OCI-LY1 (cell line): ENCODE measurements at regions not wholly inside any gene's neighbourhood (a gene's known extent, or its start where the extent isn't known, plus 50 kb on each side); places are given as distances from the start of the nearest gene placed in this dataset.

Experiments used
- H2AFZ ChIP-seq: fragments of 200-600 bp; sonication (generic), shearing (Covaris generic); 2 replicates; pipeline ENCODE4 v1.6.0; 2014; ENCODE audit warnings: antibody characterized with exemption, mild to moderate bottlenecking, low read length
- H3F3A ChIP-seq: fragments of 200-600 bp; sonication (generic), shearing (Covaris generic); 2 replicates; pipeline ENCODE4 v1.6.0; 2014; ENCODE audit warnings: mild to moderate bottlenecking, antibody characterized with exemption, low read length, moderate library complexity; ENCODE audit not compliant: insufficient read depth
- H3K27ac ChIP-seq: fragments of 200-600 bp; sonication (generic); 2 replicates; pipeline ENCODE4 v1.5.1; 2014; ENCODE audit warnings: low read length, mixed run types, mild to moderate bottlenecking, low read depth; ENCODE audit not compliant: poor library complexity, severe bottlenecking
- H3K27me3 ChIP-seq: fragments of 200-600 bp; sonication (generic); 2 replicates; pipeline ENCODE4 v1.6.0; 2014; ENCODE audit warnings: antibody characterized with exemption, mild to moderate bottlenecking, low read length, moderate library complexity; ENCODE audit not compliant: insufficient read depth
- H3K36me3 ChIP-seq: fragments of 200-600 bp; sonication (generic); 2 replicates; pipeline ENCODE4 v1.6.1; 2014; ENCODE audit warnings: mild to moderate bottlenecking, antibody characterized with exemption, low read length, moderate library complexity, mixed read lengths; ENCODE audit not compliant: insufficient read depth
- H3K4me1 ChIP-seq: fragments of 200-600 bp; sonication (generic); 2 replicates; pipeline ENCODE4 v1.5.1; 2014; ENCODE audit warnings: mild to moderate bottlenecking, low read length, moderate library complexity; ENCODE audit not compliant: insufficient read depth, severe bottlenecking
- H3K4me2 ChIP-seq: fragments of 200-600 bp; sonication (generic), shearing (Covaris generic); 2 replicates; pipeline ENCODE4 v1.6.1; 2014; ENCODE audit warnings: low read length
- H3K4me3 ChIP-seq: fragments of 200-600 bp; sonication (generic); 2 replicates; pipeline ENCODE4 v1.5.1; 2014; ENCODE audit warnings: low read length, low read depth, mild to moderate bottlenecking, mixed read lengths; ENCODE audit not compliant: poor library complexity, severe bottlenecking
- H3K79me2 ChIP-seq: fragments of 200-600 bp; shearing (Covaris generic); 2 replicates; pipeline ENCODE4 v1.6.1; 2016; ENCODE audit warnings: mixed run types, low read length, mixed read lengths; ENCODE audit not compliant: insufficient read depth
- H3K9ac ChIP-seq: fragments of 200-600 bp; sonication (generic), shearing (Covaris generic); 2 replicates; pipeline ENCODE4 v1.6.1; 2014; ENCODE audit warnings: mild to moderate bottlenecking, low read length, mixed read lengths
- H3K9me2 ChIP-seq: fragments of 200-600 bp; sonication (generic), shearing (Covaris generic); 2 replicates; pipeline ENCODE4 v1.6.1; 2014; ENCODE audit warnings: low read depth, mild to moderate bottlenecking, low read length, mixed read lengths
- H3K9me3 ChIP-seq: fragments of 200-600 bp; shearing (Covaris generic); 2 replicates; pipeline ENCODE4 v1.6.1; 2014; ENCODE audit warnings: low read length, mixed read lengths
- H4K20me1 ChIP-seq: fragments of 200-600 bp; sonication (generic), shearing (Covaris generic); 2 replicates; pipeline ENCODE4 v1.6.0; 2016; ENCODE audit warnings: mild to moderate bottlenecking, low read length; ENCODE audit not compliant: insufficient read depth
- EZH2 ChIP-seq: fragments of 200-600 bp; sonication (generic), shearing (Covaris generic); IDR thresholded peaks from 2 replicates; pipeline ENCODE4 v1.8.0; 2017; ENCODE audit warnings: borderline replicate concordance, mixed run types, mild to moderate bottlenecking, antibody characterized with exemption, low read length, moderate library complexity, mixed read lengths
- TF ChIP-seq, protein P1 (sequence below): fragments of 200-600 bp; sonication (generic), shearing (Covaris generic); IDR thresholded peaks from 2 replicates; pipeline ENCODE4 v1.5.1; 2017; ENCODE audit warnings: mild to moderate bottlenecking, antibody characterized with exemption, low read length, moderate library complexity, mixed read lengths

DNA sequence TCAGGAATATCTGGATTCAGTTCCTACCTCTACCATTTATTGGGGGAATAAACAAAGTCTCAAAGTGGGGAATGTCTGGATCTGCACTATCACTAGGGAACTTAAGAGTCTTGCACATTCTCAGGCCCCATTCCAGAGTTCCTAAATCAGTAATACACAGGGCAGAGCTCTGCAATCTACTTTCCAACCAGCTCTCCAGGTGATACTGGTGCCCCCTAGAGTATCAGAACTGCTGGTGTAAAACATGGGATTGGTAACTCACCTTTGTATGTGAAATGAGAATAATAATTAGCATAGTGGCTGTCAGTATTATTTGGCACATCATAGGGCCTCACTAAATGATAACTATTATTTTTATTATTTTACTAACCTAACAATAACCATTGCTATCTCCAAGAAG lies 278.8 kb upstream of the IMPG1 start:
- Histone ChIP-seq H3K27me3 (no peaks in the 10 kb centered on the region), H3K9me2 (no peaks in the 10 kb centered on the region), H3K79me2 (no peaks in the 10 kb centered on the region), H3K27ac (no peak overlapping the region), H3K4me1 (no peaks in the 10 kb centered on the region), H3K9me3 (no peaks in the 10 kb centered on the region), H3K36me3 (no peaks in the 10 kb centered on the region), H4K20me1 (no peaks in the 10 kb centered on the region), H3K4me3 (no peak overlapping the region), H3K4me2 (no peak overlapping the region), H3F3A (no peaks in the 10 kb centered on the region), H3K9ac (no peak overlapping the region), H2AFZ (no peak overlapping the region)
- TF ChIP-seq EZH2 = no peak
- TF ChIP-seq, protein P1, sequence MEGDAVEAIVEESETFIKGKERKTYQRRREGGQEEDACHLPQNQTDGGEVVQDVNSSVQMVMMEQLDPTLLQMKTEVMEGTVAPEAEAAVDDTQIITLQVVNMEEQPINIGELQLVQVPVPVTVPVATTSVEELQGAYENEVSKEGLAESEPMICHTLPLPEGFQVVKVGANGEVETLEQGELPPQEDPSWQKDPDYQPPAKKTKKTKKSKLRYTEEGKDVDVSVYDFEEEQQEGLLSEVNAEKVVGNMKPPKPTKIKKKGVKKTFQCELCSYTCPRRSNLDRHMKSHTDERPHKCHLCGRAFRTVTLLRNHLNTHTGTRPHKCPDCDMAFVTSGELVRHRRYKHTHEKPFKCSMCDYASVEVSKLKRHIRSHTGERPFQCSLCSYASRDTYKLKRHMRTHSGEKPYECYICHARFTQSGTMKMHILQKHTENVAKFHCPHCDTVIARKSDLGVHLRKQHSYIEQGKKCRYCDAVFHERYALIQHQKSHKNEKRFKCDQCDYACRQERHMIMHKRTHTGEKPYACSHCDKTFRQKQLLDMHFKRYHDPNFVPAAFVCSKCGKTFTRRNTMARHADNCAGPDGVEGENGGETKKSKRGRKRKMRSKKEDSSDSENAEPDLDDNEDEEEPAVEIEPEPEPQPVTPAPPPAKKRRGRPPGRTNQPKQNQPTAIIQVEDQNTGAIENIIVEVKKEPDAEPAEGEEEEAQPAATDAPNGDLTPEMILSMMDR = peak; percentile 41; the same call in 1 of the 2 replicates

DNA sequence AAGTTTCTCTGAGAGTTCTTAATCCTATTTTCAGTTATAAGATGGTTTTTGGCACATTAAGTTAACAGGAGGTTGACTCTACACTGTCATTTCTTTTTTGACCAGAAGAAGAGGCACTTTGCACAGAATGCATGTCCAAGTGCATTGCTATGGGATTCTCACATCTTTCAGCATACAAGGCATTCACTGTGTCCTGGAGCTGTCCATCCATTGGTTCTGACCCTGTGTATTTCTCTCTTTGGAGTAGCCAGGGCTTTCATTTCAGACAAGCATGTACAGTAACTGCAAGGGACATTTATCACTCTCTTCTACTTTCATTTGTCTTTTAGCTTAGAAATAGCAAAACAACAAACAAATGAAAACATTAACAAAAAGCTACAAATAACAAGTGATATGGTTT lies 275.1 kb upstream of the IMPG1 start:
- Histone ChIP-seq H3K4me3 (no peak overlapping the region), H3K4me2 (no peak overlapping the region), H3K27me3 (no peaks in the 10 kb centered on the region), H3K79me2 (no peaks in the 10 kb centered on the region), H3F3A (no peaks in the 10 kb centered on the region), H3K9me2 (no peaks in the 10 kb centered on the region), H2AFZ (no peak overlapping the region), H3K27ac (no peak overlapping the region), H3K9ac (no peak overlapping the region), H3K36me3 (no peaks in the 10 kb centered on the region), H4K20me1 (no peaks in the 10 kb centered on the region), H3K4me1 (no peaks in the 10 kb centered on the region), H3K9me3 (no peaks in the 10 kb centered on the region)
- TF ChIP-seq, protein P1 = no peak
- TF ChIP-seq EZH2 = no peak

DNA sequence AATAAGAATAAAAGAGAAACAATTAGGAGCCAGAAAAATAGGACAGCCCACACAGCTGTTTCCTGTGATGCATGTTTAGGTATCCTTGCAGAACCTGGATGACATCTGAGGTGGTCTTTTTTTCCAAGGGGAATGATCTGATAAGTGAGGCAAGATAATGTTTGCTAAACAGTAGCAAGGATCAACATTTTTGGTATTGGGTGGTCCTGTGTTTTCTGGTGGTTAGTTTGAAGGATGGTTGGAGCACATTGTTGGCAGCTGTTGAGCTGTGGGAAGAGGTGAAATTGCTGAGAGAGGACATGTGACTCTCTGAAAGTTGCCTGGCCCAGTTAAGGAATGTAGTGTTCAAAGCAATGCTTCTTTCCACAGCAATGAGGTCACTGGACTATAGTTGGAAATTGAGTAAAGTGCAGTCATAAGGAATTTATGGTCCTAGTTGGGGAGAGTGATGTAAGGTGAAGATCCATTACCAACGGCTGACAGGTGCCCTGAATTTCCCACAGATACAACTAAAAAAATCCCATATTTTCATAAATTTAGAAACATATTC lies 270.2 kb upstream of the IMPG1 start:
- Histone ChIP-seq H3K9me3 (no peaks in the 10 kb centered on the region), H3K9me2 (no peaks in the 10 kb centered on the region)

More for the DNA sequence above, 270.2 kb upstream of the IMPG1 start:
- no peaks in the 10 kb centered on the region for H4K20me1 ChIP-seq
- H3K27me3 ChIP-seq = no peaks in the 10 kb centered on the region
- no peak overlapping the region for H2AFZ ChIP-seq
- no peaks in the 10 kb centered on the region for H3F3A ChIP-seq
- no peak overlapping the region for H3K27ac ChIP-seq
- TF ChIP-seq EZH2 = no peak
- TF ChIP-seq, protein P1 = no peak
- H3K4me3 ChIP-seq = no peak overlapping the region
- H3K79me2 ChIP-seq = no peaks in the 10 kb centered on the region
- no peak overlapping the region for H3K9ac ChIP-seq
- H3K36me3 ChIP-seq = no peaks in the 10 kb centered on the region
- H3K4me1 ChIP-seq = no peaks in the 10 kb centered on the region
- no peak overlapping the region for H3K4me2 ChIP-seq
